AG20443 (cell line): ENCODE measurements at regions not wholly inside any gene's neighbourhood (a gene's known extent, or its start where the extent isn't known, plus 50 kb on each side); places are given as distances from the start of the nearest gene placed in this dataset.
"Not testable (repeated sequence)": the region's sequence is repeated elsewhere in the genome, so short reads cannot be mapped to it uniquely, and the experiment has no call there.

ENCODE experiments used
- DNase-seq: peaks from one replicate; pipeline ENCODE4 v3.0.0; 2012; ENCODE audit warnings: low spot score, mixed read lengths

- DNase-seq, result no peak
These were observed 81.1 kb downstream of the STMND1 start for GRCh38 chr6:17182961-17183360.

GRCh38 chr6:17186925-17187324 lies 85.1 kb downstream of the STMND1 start:
- no peak for DNase-seq

GRCh38 chr6:17193106-17193775 lies 87.9 kb upstream of the RBM24 start:
- peak; percentile 17 for DNase-seq

- no peak for DNase-seq
These were observed 83.6 kb upstream of the RBM24 start for GRCh38 chr6:17197607-17198006.

GRCh38 chr6:17200395-17200794 lies 80.8 kb upstream of the RBM24 start:
- DNase-seq, result no peak

GRCh38 chr6:17202526-17202925 lies 78.6 kb upstream of the RBM24 start:
- no peak for DNase-seq

GRCh38 chr6:17204533-17204932 lies 76.6 kb upstream of the RBM24 start:
- DNase-seq, result no peak

GRCh38 chr6:17206566-17207072 lies 74.5 kb upstream of the RBM24 start:
- DNase-seq, result no peak

GRCh38 chr6:17207281-17207680 lies 73.9 kb upstream of the RBM24 start:
- DNase-seq, result no peak

- DNase-seq, result no peak
These were observed 70.5 kb upstream of the RBM24 start for GRCh38 chr6:17210683-17211082.

GRCh38 chr6:17211101-17211500 lies 70.1 kb upstream of the RBM24 start:
- peak; percentile 13 for DNase-seq

- peak; percentile 45 for DNase-seq
These were observed 68.4 kb upstream of the RBM24 start for GRCh38 chr6:17212546-17213371.

GRCh38 chr6:17214106-17214505 lies 67.1 kb upstream of the RBM24 start:
- no peak for DNase-seq

- not testable (repeated sequence) for DNase-seq
These were observed 64.2 kb upstream of the RBM24 start for GRCh38 chr6:17216972-17217371.

- DNase-seq, result no peak
These were observed 63.0 kb upstream of the RBM24 start for GRCh38 chr6:17218023-17218748.

GRCh38 chr6:17218749-17219093 lies 62.4 kb upstream of the RBM24 start:
- no peak for DNase-seq

- no peak for DNase-seq
These were observed 62.1 kb upstream of the RBM24 start for GRCh38 chr6:17219098-17219497.

- no peak for DNase-seq
These were observed 60.9 kb upstream of the RBM24 start for GRCh38 chr6:17220040-17220910.

- DNase-seq, result no peak
These were observed 57.1 kb upstream of the RBM24 start for GRCh38 chr6:17224056-17224455.

- not testable (repeated sequence) for DNase-seq
These were observed 56.7 kb upstream of the RBM24 start for GRCh38 chr6:17224501-17224900.

GRCh38 chr6:17225767-17226630 lies 55.2 kb upstream of the RBM24 start:
- no peak for DNase-seq
